ENCODE measurements at regions not wholly inside any gene's neighbourhood (a gene's known extent, or its start where the extent isn't known, plus 50 kb on each side); places are given as distances from the start of the nearest gene placed in this dataset.
"Not testable (repeated sequence)": the region's sequence is repeated elsewhere in the genome, so short reads cannot be mapped to it uniquely, and the experiment has no call there.

- no peak for DNase-seq (ENCODE audit: low read depth in 2 of 2)
These were observed 245.9 kb upstream of the PODXL start for GRCh38 chr7:131802195-131802864.

DNA sequence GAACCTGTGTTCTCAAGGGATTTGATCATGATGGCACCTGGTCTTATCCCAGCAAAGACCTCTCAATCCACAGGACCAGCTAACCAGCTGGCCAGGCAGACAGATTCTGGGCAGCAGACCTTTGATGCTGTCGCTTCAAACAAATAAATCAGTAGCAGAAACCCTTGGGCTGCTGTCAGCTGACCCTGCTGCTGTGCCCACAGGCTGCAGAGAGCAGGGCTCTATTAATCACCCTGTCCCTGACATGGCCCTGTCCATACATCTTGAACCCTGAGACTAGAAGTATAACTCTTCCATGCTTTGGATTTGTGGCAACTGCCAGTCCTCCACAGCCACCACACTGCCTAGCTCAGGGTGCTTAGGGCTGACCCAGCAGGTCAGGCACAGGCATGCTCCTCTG, 244.1 kb upstream of the PODXL start:
- DNase-seq (ENCODE audit: low read depth in 2 of 2) = no peak

GRCh38 chr7:131800008-131800407, 243.6 kb upstream of the PODXL start:
- DNase-seq (ENCODE audit: low read depth in 2 of 2) = no peak

- no peak for DNase-seq (ENCODE audit: low read depth in 2 of 2)
These were observed 241.4 kb upstream of the PODXL start for GRCh38 chr7:131797841-131798240.

DNA sequence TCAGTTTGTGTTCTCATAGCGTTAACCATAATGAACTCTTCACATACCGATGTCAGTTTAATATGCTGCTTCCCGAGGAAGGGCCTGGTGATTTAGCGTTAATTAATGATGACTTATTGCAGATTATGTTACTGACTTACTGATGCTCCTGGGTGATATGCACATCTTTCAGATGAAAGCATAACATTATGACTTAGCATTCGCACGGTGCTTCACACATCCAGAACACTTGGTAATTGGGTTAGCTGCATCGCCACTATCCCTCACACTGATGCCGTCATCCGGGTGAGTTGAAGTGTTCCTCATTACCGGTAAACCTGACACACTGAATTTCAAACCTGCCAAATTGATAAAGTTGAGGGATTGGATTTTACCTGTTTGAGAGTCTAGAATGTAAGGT, 239.0 kb upstream of the PODXL start:
- no peak for DNase-seq (ENCODE audit: low read depth in 2 of 2)

GRCh38 chr7:131792311-131792710, 235.9 kb upstream of the PODXL start:
- no peak for DNase-seq (ENCODE audit: low read depth in 2 of 2)

GRCh38 chr7:131787101-131787500, 230.7 kb upstream of the PODXL start:
- DNase-seq (ENCODE audit: low read depth in 2 of 2) = no peak

DNA sequence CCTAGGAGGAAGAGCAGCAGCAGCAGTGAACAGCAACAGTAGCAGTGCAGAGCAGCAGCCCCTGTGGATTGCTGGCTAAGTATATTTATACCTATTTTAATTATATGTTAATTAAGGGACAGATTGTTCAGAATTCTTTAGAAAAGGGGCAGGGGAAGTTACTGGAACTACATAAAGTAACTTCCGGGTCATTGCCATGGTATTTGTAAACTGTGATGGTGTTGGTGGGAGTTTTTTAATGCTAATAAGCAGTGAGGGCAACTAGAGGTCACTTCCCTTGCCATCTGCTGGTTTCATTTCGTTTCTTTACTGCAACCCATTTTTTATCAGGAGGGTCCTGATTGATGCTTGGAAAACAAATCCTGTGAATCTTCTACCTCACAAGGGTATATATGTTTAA, 229.8 kb upstream of the PODXL start:
- no peak for DNase-seq (ENCODE audit: low read depth in 2 of 2)

DNA sequence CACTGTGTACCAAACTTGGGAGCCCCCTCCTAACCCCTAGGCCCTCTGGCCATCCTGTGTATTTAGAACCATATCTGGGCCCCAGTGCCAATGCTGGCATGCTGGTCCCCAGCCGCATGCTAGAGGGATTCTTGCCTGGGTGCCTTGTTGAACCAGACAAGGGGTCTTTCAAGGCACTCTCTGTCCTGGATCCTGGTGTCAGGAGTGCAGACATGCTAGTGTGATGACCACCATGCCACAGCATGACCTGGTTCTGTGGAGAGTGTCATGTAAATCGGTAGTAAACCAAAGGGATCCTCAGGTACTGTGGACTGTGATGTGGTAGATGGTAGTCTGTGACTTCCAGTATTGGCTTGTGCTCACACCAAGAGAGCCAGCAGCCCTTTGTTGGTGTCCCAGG, 222.2 kb upstream of the PODXL start:
- no peak for DNase-seq (ENCODE audit: low read depth in 2 of 2)

DNA sequence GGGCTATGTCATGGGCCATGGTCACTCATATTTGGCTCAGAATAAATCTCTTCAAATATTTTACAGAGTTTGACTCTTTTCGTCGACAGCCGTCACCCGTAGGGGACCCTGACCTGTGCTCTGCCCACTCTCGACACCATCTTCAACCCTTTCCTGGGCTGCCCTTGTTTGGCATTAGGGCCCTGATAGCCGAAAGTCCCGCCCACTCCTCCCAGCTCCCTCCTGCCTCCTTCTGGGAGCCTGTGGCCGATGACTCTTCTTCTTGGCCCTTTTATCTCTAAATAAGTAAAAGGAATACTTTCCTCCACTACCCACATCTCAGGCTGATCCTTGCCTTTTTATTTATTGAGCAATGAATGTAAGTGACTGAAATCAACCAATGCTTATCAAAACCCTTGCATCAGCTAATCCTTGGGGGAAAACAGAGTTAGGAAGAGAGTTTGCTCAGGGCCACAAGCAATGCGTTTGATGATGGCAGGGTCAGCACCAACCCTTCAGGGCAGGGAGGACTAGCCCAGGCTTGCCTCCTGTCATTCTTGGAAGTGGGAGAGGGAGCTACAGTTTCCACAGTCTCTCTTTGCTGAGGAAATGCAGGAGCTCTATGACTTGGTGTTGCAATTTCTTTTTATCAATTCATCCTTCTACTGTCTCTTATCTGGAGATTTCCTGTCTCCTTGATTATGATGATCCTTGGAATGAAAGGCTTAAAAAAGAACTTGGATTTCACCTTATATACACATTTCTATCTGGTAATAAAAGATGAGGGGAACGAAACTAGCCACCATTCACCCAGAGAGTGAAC, 218.2 kb upstream of the PODXL start:
- DNase-seq (ENCODE audit: low read depth in 2 of 2) = no peak

DNA sequence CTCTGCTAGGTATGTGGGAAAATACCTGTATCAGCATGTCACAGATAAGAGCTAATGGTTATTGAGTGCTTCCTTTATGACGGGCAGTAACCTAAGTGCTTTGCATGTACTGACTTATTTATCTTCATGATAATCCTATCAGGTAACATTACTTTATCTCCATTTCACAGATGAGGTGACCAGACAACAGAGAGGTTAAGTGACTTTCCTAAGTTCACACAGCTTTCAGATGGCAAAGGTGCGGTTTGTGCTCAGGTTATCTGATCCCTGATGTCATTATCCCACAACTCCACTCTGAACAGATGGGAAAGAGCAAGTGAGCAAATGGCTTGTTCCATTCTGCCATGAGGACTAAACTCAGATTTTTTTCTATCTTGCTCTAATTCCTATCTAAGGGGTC, 217.0 kb upstream of the PODXL start:
- DNase-seq (ENCODE audit: low read depth in 2 of 2) = no peak

GRCh38 chr7:131769241-131769640, 212.8 kb upstream of the PODXL start:
- no peak for DNase-seq (ENCODE audit: low read depth in 2 of 2)

DNA sequence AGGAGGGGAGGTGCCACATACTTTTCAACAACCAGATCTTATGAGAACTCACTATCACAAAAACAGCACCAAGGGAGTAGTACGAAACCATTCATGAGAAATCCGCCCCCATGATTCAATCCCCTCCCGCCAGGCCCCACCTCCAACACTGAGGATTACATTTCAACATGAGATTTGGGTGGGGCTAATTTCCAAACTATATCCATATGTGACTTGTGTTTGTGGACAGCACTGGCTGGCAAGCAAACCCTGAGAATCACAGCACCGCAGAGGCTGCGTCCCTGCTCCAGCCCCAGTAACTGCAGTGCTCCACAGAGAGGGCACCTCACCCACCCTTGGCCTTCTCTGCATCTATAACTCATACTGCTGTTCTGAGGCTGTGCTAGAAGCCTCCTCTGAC, 211.2 kb upstream of the PODXL start:
- DNase-seq (ENCODE audit: low read depth in 2 of 2) = no peak

DNA sequence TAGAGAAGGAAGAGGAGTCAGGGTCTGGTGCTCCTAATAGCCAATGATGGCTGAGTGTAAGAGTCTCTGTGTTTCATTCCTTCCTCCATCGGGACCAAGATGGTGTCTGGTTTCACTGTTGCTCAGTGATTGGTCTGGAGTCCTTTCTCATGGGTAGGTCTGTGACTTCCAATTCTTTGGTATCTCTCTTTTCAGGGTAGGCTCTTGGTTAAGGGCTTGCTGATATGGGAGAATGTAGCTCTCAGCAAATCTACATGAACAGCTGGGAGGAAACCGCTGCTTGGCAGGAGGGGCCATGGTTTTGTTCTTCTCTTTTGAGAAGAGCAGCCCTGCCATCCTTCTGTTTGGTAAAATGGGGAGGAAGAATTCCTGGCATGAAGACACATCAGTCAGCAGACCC, 209.1 kb upstream of the PODXL start:
- DNase-seq (ENCODE audit: low read depth in 2 of 2) = no peak

GRCh38 chr7:131764143-131764775, 207.8 kb upstream of the PODXL start:
- DNase-seq (ENCODE audit: low read depth in 2 of 2) = no peak

DNA sequence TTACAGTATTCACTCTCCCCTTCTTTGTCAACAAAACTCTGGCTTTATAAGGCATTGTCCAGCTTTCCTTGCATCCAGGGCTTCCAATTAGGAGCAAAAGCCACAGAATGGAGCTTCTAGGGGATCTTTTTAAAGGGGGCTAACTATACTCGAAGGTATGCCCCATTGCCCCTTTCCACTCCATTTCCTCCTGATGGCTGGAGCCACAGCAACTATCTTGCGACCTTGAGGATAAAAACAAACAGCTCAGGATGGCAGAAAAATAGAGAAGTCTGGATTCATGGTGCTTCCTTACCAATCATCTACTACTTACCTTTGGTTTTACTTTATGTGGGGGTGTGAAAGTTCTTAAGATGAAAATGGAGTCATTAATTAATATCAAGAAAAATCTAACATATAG, 206.3 kb upstream of the PODXL start:
- no peak for DNase-seq (ENCODE audit: low read depth in 2 of 2)

DNA sequence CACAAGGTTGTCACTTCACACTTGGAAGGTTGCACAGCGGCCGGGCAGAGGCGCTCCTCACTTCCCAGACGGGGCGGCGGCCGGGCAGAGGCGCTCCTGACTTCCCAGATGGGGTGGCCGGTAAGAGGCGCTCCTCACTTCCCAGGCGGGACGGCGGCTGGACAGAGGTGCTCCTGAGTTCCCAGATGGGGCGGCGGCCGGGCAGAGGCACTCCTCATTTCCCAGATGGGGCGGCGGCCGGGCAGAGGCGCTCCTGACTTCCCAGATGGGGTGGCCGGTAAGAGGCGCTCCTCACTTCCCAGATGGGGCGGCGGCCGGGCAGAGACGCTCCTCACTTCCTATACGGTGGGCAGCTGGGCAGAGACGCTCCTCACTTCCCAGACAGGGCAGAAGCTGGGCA, 199.4 kb upstream of the PODXL start:
- not testable (repeated sequence) for DNase-seq (ENCODE audit: low read depth in 2 of 2)

GRCh38 chr7:131753620-131754222, 197.3 kb upstream of the PODXL start:
- DNase-seq (ENCODE audit: low read depth in 2 of 2) = peak; percentile 7 to 12

GRCh38 chr7:131747658-131748232, 191.3 kb upstream of the PODXL start:
- DNase-seq (ENCODE audit: low read depth in 2 of 2) = peak in 1 of 2 donors; percentile 19

- peak; percentile 63 to 68 for DNase-seq (ENCODE audit: low read depth in 2 of 2)
These were observed 189.2 kb upstream of the PODXL start for GRCh38 chr7:131745390-131746248.

GRCh38 chr7:131741446-131741845, 185.0 kb upstream of the PODXL start:
- DNase-seq (ENCODE audit: low read depth in 2 of 2) = no peak

Data from lung microvascular endothelial cell (primary cell).